ENCODE measurements at regions not wholly inside any gene's neighbourhood (a gene's known extent, or its start where the extent isn't known, plus 50 kb on each side); places are given as distances from the start of the nearest gene placed in this dataset.

GRCh38 chr5:155978850-155979249, 348.1 kb upstream of the SGCD start:
- no peak for TF ChIP-seq POLR2AphosphoS5 (IDR thresholded peaks at IDR 0.05)
- TF ChIP-seq, protein P1, sequence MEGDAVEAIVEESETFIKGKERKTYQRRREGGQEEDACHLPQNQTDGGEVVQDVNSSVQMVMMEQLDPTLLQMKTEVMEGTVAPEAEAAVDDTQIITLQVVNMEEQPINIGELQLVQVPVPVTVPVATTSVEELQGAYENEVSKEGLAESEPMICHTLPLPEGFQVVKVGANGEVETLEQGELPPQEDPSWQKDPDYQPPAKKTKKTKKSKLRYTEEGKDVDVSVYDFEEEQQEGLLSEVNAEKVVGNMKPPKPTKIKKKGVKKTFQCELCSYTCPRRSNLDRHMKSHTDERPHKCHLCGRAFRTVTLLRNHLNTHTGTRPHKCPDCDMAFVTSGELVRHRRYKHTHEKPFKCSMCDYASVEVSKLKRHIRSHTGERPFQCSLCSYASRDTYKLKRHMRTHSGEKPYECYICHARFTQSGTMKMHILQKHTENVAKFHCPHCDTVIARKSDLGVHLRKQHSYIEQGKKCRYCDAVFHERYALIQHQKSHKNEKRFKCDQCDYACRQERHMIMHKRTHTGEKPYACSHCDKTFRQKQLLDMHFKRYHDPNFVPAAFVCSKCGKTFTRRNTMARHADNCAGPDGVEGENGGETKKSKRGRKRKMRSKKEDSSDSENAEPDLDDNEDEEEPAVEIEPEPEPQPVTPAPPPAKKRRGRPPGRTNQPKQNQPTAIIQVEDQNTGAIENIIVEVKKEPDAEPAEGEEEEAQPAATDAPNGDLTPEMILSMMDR (IDR thresholded peaks at IDR 0.05 in 8 of 11, conservative IDR thresholded peaks at IDR 0.05 in 3 of 11), result no peak
- no peak for TF ChIP-seq POLR2A (IDR thresholded peaks at IDR 0.05)

Measured in spleen (tissue), 7 donors.